Suprapubic skin (tissue), 4 donors: ENCODE measurements at regions not wholly inside any gene's neighbourhood (a gene's known extent, or its start where the extent isn't known, plus 50 kb on each side); places are given as distances from the start of the nearest gene placed in this dataset.

Experiments
- CTCF ChIP-seq, 2 donors: fragments of 200-600 bp in 1 of 2; fragments of 450-650 bp in 1 of 2; sonication (generic) in 1 of 2; IDR thresholded peaks; one replicate each; pipeline ENCODE4 v1.5.1; 2016 to 2019; ENCODE audit warnings: antibody characterized with exemption in 2 of 2, mild to moderate bottlenecking in 1 of 2, moderate library complexity in 1 of 2
- POLR2A ChIP-seq, 2 donors: fragments of 450-650 bp; IDR thresholded peaks; one replicate each; pipeline ENCODE4 v1.6.1; 2017; ENCODE audit warnings: antibody characterized with exemption in 2 of 2, mild to moderate bottlenecking in 2 of 2, moderate library complexity in 2 of 2
- POLR2AphosphoS5 ChIP-seq, 3 donors: sonication (generic); formaldehyde crosslinking; IDR thresholded peaks; one replicate each; pipeline ENCODE4 v1.6.1; 2017; ENCODE audit warnings: antibody characterized with exemption in 3 of 3

- no peak for TF ChIP-seq POLR2AphosphoS5 (IDR thresholded peaks at IDR 0.05)
- TF ChIP-seq POLR2A (IDR thresholded peaks at IDR 0.05), result no peak
- TF ChIP-seq CTCF (IDR thresholded peaks at IDR 0.05), result no peak
These were observed 869.2 kb downstream of the DIPK2A start for GRCh38 chr3:144840866-144841265.
